Activated B cell treated with CpG ODN at 0.5 μM for 24 hours (primary cell): ENCODE measurements at regions not wholly inside any gene's neighbourhood (a gene's known extent, or its start where the extent isn't known, plus 50 kb on each side); places are given as distances from the start of the nearest gene placed in this dataset.

Experiments
- ATAC-seq: fragments of 200-7000 bp; cut with Tn5 transposase; one replicate; pipeline ENCODE4 v1.10.0; 2021; ENCODE audit warnings: low read depth, mild to moderate bottlenecking, moderate library complexity
- CTCF ChIA-PET: fragments of 350-600 bp; sonication (Branson Sonifier 250); formaldehyde crosslinking; loops from one replicate; lab custom pipeline; 2021; ENCODE audit warnings: antibody characterized with exemption; lab: Charles Lee
- POLR2A ChIA-PET: fragments of 350-600 bp; sonication (Branson Sonifier 250); formaldehyde crosslinking; loops from one replicate; lab custom pipeline; 2021; ENCODE audit warnings: antibody characterized with exemption; lab: Charles Lee
- DNase-seq: peaks from one replicate; pipeline ENCODE4 v3.0.0; 2022
- H3K27ac Mint-ChIP-seq: one replicate; pipeline ENCODE4 v1.8.0; 2020; ENCODE audit warnings: mixed read lengths
- H3K27me3 Mint-ChIP-seq: one replicate; pipeline ENCODE4 v1.8.0; 2021; ENCODE audit warnings: mixed read lengths
- H3K36me3 Mint-ChIP-seq: one replicate; pipeline ENCODE4 v1.8.0; 2021; ENCODE audit warnings: low read depth, mixed read lengths
- H3K4me1 Mint-ChIP-seq: one replicate; pipeline ENCODE4 v1.8.0; 2021; ENCODE audit warnings: mixed read lengths
- H3K4me3 Mint-ChIP-seq: one replicate; pipeline ENCODE4 v1.8.0; 2020; ENCODE audit warnings: mild to moderate bottlenecking, mixed read lengths
- H3K9me3 Mint-ChIP-seq: one replicate; pipeline ENCODE4 v1.8.0; 2020; ENCODE audit warnings: mixed read lengths
- CTCF ChIP-seq: fragments of 200-600 bp; IDR thresholded peaks from one replicate; pipeline ENCODE4 v1.8.0; 2022; ENCODE audit warnings: antibody characterized with exemption, mild to moderate bottlenecking
- intact Hi-C: fragments of 100-400 bp; cut with micrococcal nuclease; formaldehyde crosslinking; loops from one replicate; pipeline ENCODE4 v1.15.1; 2024

GRCh38 chr10:131648386-131649020, 252.3 kb upstream of the PPP2R2D start:
- Mint-ChIP-seq H3K4me1 (no peaks in the 10 kb centered on the region), H3K9me3 (no peaks in the 10 kb centered on the region), H3K27ac (no peak overlapping the region), H3K36me3 (no peaks in the 10 kb centered on the region), H3K27me3 (peaks cover 13% of the 10 kb centered on the region), H3K4me3 (no peak overlapping the region)
- intact Hi-C loops = no loop called here
- ATAC-seq (no peak), DNase-seq (no peak)
- TF ChIP-seq CTCF = no peak
- CTCF ChIA-PET = no interaction called here
- POLR2A ChIA-PET = no interaction called here

- TF ChIP-seq CTCF = no peak
- intact Hi-C loops = no loop called here
- no peaks in the 10 kb centered on the region for H3K9me3 Mint-ChIP-seq
- H3K4me1 Mint-ChIP-seq = no peaks in the 10 kb centered on the region
- ChIA-PET CTCF (no interaction called here), POLR2A (no interaction called here)
- no peak overlapping the region for H3K27ac Mint-ChIP-seq
- peaks cover 13% of the 10 kb centered on the region for H3K27me3 Mint-ChIP-seq
- no peak overlapping the region for H3K4me3 Mint-ChIP-seq
- DNase-seq (no peak), ATAC-seq (no peak)
- no peaks in the 10 kb centered on the region for H3K36me3 Mint-ChIP-seq
Observed at GRCh38 chr10:131649617-131650016, 251.2 kb upstream of the PPP2R2D start.

- ChIA-PET CTCF (no interaction called here), POLR2A (no interaction called here)
- DNase-seq = no peak
- Mint-ChIP-seq H3K36me3 (no peaks in the 10 kb centered on the region), H3K27ac (no peak overlapping the region), H3K27me3 (peaks cover 13% of the 10 kb centered on the region), H3K4me3 (no peak overlapping the region), H3K4me1 (no peaks in the 10 kb centered on the region), H3K9me3 (no peaks in the 10 kb centered on the region)
- intact Hi-C loops = no loop called here
- ATAC-seq = no peak
- no peak for TF ChIP-seq CTCF
Observed at GRCh38 chr10:131650169-131650705, 250.6 kb upstream of the PPP2R2D start.

- Mint-ChIP-seq H3K27ac (no peak overlapping the region), H3K4me1 (no peaks in the 10 kb centered on the region)
Observed at GRCh38 chr10:131650771-131651673, 249.8 kb upstream of the PPP2R2D start.

More at GRCh38 chr10:131650771-131651673, 249.8 kb upstream of the PPP2R2D start:
- no peaks in the 10 kb centered on the region for H3K9me3 Mint-ChIP-seq
- intact Hi-C loops = no loop called here
- no peak for TF ChIP-seq CTCF
- POLR2A ChIA-PET = no interaction called here
- H3K36me3 Mint-ChIP-seq = no peaks in the 10 kb centered on the region
- no peak overlapping the region for H3K4me3 Mint-ChIP-seq
- CTCF ChIA-PET = no interaction called here
- H3K27me3 Mint-ChIP-seq = peaks cover 13% of the 10 kb centered on the region
- DNase-seq (no peak), ATAC-seq (no peak)
